Fibroblast of mammary gland (primary cell): ENCODE measurements at regions not wholly inside any gene's neighbourhood (a gene's known extent, or its start where the extent isn't known, plus 50 kb on each side); places are given as distances from the start of the nearest gene placed in this dataset.
"Not testable (repeated sequence)": the region's sequence is repeated elsewhere in the genome, so short reads cannot be mapped to it uniquely, and the experiment has no call there.

Experiments used
- DNase-seq: peaks from one replicate; pipeline ENCODE4 v3.0.0-alpha.2; 2010; ENCODE audit warnings: low read depth
- H3K4me3 ChIP-seq: 2 replicates; pipeline ENCODE4 v1.5.1; 2011; ENCODE audit warnings: low read depth, mild to moderate bottlenecking, low read length, moderate library complexity; ENCODE audit not compliant: control insufficient read depth
- TF ChIP-seq, protein P1 (sequence below): conservative IDR thresholded peaks from 2 replicates; pipeline ENCODE4 v1.5.1; 2011; ENCODE audit warnings: low read depth, low read length, inconsistent platforms; ENCODE audit not compliant: control insufficient read depth, insufficient read depth

DNA sequence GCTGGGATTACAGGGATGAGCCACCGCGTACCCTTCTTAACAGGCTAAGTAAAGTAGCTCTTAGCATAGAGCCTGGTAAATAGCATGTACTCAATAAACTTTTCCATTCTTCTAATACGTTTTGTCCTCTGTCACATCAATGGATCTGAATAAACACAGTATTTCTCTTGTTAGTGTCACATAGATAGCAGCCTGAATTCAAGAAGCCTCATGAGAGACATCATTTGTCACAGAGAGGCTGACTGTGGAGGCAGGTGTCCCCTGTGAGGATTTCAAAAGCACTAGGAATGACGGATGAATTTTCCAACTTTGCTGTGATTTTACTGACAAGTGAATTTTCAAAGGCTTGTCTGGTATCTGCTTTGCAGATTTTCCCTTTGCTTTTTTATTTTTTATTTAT lies 82.6 kb upstream of the CDC14C start:
- no peak for DNase-seq
- no peak overlapping the region for H3K4me3 ChIP-seq
- TF ChIP-seq, protein P1, sequence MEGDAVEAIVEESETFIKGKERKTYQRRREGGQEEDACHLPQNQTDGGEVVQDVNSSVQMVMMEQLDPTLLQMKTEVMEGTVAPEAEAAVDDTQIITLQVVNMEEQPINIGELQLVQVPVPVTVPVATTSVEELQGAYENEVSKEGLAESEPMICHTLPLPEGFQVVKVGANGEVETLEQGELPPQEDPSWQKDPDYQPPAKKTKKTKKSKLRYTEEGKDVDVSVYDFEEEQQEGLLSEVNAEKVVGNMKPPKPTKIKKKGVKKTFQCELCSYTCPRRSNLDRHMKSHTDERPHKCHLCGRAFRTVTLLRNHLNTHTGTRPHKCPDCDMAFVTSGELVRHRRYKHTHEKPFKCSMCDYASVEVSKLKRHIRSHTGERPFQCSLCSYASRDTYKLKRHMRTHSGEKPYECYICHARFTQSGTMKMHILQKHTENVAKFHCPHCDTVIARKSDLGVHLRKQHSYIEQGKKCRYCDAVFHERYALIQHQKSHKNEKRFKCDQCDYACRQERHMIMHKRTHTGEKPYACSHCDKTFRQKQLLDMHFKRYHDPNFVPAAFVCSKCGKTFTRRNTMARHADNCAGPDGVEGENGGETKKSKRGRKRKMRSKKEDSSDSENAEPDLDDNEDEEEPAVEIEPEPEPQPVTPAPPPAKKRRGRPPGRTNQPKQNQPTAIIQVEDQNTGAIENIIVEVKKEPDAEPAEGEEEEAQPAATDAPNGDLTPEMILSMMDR = no peak

DNA sequence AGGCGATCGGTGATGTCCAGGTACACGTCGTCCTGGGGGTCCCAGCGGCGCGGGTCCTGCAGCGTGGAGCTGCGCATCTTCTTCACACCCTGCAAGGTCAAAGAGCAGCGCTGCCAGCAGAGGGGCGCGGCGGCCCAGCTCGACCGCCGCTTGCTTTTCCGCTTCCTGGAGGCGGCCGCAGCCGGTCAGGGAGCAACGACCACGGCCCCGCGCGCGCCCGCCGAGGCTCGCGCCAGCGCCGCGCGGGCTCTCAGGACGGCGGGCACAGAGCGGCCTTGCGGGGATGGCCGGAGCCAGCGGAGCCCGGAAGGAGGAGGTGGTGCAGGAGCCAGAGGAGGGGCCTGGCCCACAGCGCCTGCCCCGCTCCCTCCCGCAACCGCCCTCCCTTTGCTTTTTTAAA lies 76.4 kb upstream of the CDC14C start:
- TF ChIP-seq, protein P1 = no peak
- no peak for DNase-seq
- H3K4me3 ChIP-seq = no peak overlapping the region

GRCh38 chr7:48860447-48860846 lies 63.9 kb upstream of the CDC14C start:
- H3K4me3 ChIP-seq, DNase-seq: not testable (repeated sequence)

DNA sequence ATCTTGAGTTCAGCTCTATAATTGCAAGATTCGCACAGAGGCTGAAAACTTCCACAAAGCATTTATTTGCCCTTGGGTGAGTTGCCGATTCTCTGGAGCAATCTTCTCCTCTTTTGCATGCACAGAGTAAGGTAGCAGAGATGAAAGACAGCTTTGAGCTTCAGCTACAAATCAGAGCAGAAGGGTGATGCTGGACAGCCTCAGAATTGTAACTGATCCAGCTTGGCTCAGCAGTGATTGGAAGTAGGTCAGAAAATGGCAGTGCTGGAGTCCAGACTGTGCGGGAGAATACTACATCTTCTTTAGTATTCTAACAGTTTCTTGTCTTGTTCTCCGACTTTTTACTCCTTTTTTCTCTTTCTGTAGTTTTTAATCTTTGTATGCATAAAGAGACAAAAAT lies 55.4 kb upstream of the CDC14C start:
- TF ChIP-seq, protein P1 = no peak
- DNase-seq = no peak

GRCh38 chr7:48872548-48872947 lies 51.8 kb upstream of the CDC14C start:
- TF ChIP-seq, protein P1 = no peak
- H3K4me3 ChIP-seq = no peak overlapping the region
- DNase-seq = no peak

More for the DNA sequence above, 55.4 kb upstream of the CDC14C start:
- H3K4me3 ChIP-seq = no peak overlapping the region
